Nephron progenitor cell (in vitro differentiated cells): ENCODE measurements at regions not wholly inside any gene's neighbourhood (a gene's known extent, or its start where the extent isn't known, plus 50 kb on each side); places are given as distances from the start of the nearest gene placed in this dataset.

Experiments used
- DNase-seq: peaks from one replicate; pipeline ENCODE4 v3.0.0; 2021
- H3K27ac Mint-ChIP-seq: 2 replicates; pipeline ENCODE4 v1.8.0; 2021; ENCODE audit warnings: mild to moderate bottlenecking, moderate library complexity, mixed read lengths
- H3K27me3 Mint-ChIP-seq: 2 replicates; pipeline ENCODE4 v1.8.0; 2021; ENCODE audit warnings: mild to moderate bottlenecking, low read depth, mixed read lengths; ENCODE audit not compliant: poor library complexity
- H3K36me3 Mint-ChIP-seq: 2 replicates; pipeline ENCODE4 v1.8.0; 2021; ENCODE audit warnings: low read depth, mixed read lengths
- H3K4me1 Mint-ChIP-seq: 2 replicates; pipeline ENCODE4 v1.8.0; 2021; ENCODE audit warnings: mixed read lengths
- H3K4me3 Mint-ChIP-seq: 2 replicates; pipeline ENCODE4 v1.8.0; 2021; ENCODE audit warnings: mild to moderate bottlenecking, moderate library complexity, mixed read lengths
- H3K9me3 Mint-ChIP-seq: 2 replicates; pipeline ENCODE4 v1.8.0; 2021; ENCODE audit warnings: mild to moderate bottlenecking, moderate library complexity, mixed read lengths
- CTCF ChIP-seq: fragments of 200-600 bp; sonication (generic); IDR thresholded peaks from 2 replicates; pipeline ENCODE4 v1.5.0; 2021; ENCODE audit warnings: antibody characterized with exemption

GRCh38 chr1:5566924-5567323 lies 425.3 kb downstream of the NPHP4 start:
- Mint-ChIP-seq H3K27me3 (peaks cover 22% of the 10 kb centered on the region), H3K27ac (no peak overlapping the region), H3K36me3 (peaks cover 4% of the 10 kb centered on the region), H3K4me1 (peaks cover 12% of the 10 kb centered on the region), H3K9me3 (peaks cover 30% of the 10 kb centered on the region), H3K4me3 (no peak overlapping the region)
- no peak for DNase-seq
- TF ChIP-seq CTCF, result no peak

GRCh38 chr1:5565281-5566125 lies 426.7 kb downstream of the NPHP4 start:
- no peak for DNase-seq
- no peak overlapping the region for H3K27ac Mint-ChIP-seq
- peaks cover 13% of the 10 kb centered on the region for H3K27me3 Mint-ChIP-seq
- H3K36me3 Mint-ChIP-seq, result no peaks in the 10 kb centered on the region
- H3K9me3 Mint-ChIP-seq, result peaks cover 22% of the 10 kb centered on the region
- TF ChIP-seq CTCF, result no peak
- H3K4me3 Mint-ChIP-seq, result no peak overlapping the region
- H3K4me1 Mint-ChIP-seq, result peaks cover 12% of the 10 kb centered on the region

- Mint-ChIP-seq H3K4me3 (no peak overlapping the region), H3K9me3 (peaks cover 18% of the 10 kb centered on the region), H3K4me1 (peaks cover 12% of the 10 kb centered on the region), H3K27me3 (peaks cover 13% of the 10 kb centered on the region), H3K36me3 (no peaks in the 10 kb centered on the region), H3K27ac (no peak overlapping the region)
- DNase-seq, result no peak
- no peak for TF ChIP-seq CTCF
Measured at GRCh38 chr1:5564578-5565257, 427.5 kb downstream of the NPHP4 start.

- DNase-seq, result no peak
- Mint-ChIP-seq H3K36me3 (no peaks in the 10 kb centered on the region), H3K4me3 (no peak overlapping the region)
Measured at GRCh38 chr1:5563861-5564577, 428.2 kb downstream of the NPHP4 start.

GRCh38 chr1:5562769-5563168 lies 429.5 kb downstream of the NPHP4 start:
- no peaks in the 10 kb centered on the region for H3K36me3 Mint-ChIP-seq
- DNase-seq, result no peak
- no peak for TF ChIP-seq CTCF
- peaks cover 20% of the 10 kb centered on the region for H3K9me3 Mint-ChIP-seq
- peaks cover 5% of the 10 kb centered on the region for H3K4me1 Mint-ChIP-seq
- no peak overlapping the region for H3K4me3 Mint-ChIP-seq
- H3K27ac Mint-ChIP-seq, result no peak overlapping the region
- H3K27me3 Mint-ChIP-seq, result peaks cover 10% of the 10 kb centered on the region

More at GRCh38 chr1:5563861-5564577, 428.2 kb downstream of the NPHP4 start:
- H3K4me1 Mint-ChIP-seq, result peaks cover 12% of the 10 kb centered on the region
- peaks cover 13% of the 10 kb centered on the region for H3K27me3 Mint-ChIP-seq
- no peak overlapping the region for H3K27ac Mint-ChIP-seq
- H3K9me3 Mint-ChIP-seq, result peaks cover 15% of the 10 kb centered on the region
- no peak for TF ChIP-seq CTCF
